Caco-2 (cell line): ENCODE measurements at regions not wholly inside any gene's neighbourhood (a gene's known extent, or its start where the extent isn't known, plus 50 kb on each side); places are given as distances from the start of the nearest gene placed in this dataset.
A peak's percentile ranks its signal among the peaks of the same experiment; 100 is the strongest.

Source experiments
- BruUV-seq: library from RNA; stranded (reverse); fragments of 400-500 nt; replicated peaks from 2 replicates; lab custom pipeline; 2021; lab: Mats Ljungman, UMichigan
- CTCF ChIA-PET: fragments of 300-600 bp; sonication (Branson Sonifier 250); formaldehyde crosslinking; loops from one replicate; lab custom pipeline; 2022; ENCODE audit warnings: antibody characterized with exemption; lab: Charles Lee
- POLR2A ChIA-PET: fragments of 300-600 bp; sonication (Branson Sonifier 250); formaldehyde crosslinking; loops from one replicate; lab custom pipeline; 2022; ENCODE audit warnings: antibody characterized with exemption; lab: Charles Lee
- DNase-seq, 2 experiments: peaks; one replicate each; pipeline versions ENCODE4 v3.0.0 to v3.0.0-alpha.2; 2020 to 2022
- H3K27me3 ChIP-seq: replicated peaks from 2 replicates; pipeline ENCODE4 v1.6.0; 2011; ENCODE audit warnings: low read length; ENCODE audit not compliant: control insufficient read depth, insufficient read depth
- H3K36me3 ChIP-seq: 2 replicates; pipeline ENCODE4 v1.5.1; 2011; ENCODE audit warnings: low read length; ENCODE audit not compliant: control insufficient read depth, insufficient read depth
- H3K4me1 ChIP-seq: fragments of 250-450 bp; sonication (Bioruptor Pico); 2 replicates; pipeline ENCODE4 v1.5.1; 2020; ENCODE audit warnings: mild to moderate bottlenecking
- H3K4me3 ChIP-seq: 2 replicates; pipeline ENCODE4 v1.5.1; 2011; ENCODE audit warnings: low read depth, mild to moderate bottlenecking, control low read depth, low read length
- H3K9me3 ChIP-seq: fragments of 250-450 bp; sonication (Bioruptor Pico); 2 replicates; pipeline ENCODE4 v1.5.1; 2020; ENCODE audit warnings: mild to moderate bottlenecking, moderate library complexity
- H3K27ac Mint-ChIP-seq: one replicate; pipeline ENCODE4 v1.8.0; 2022; ENCODE audit warnings: mixed read lengths; ENCODE audit not compliant: unreplicated experiment
- H3K27me3 Mint-ChIP-seq: one replicate; pipeline ENCODE4 v1.8.0; 2022; ENCODE audit warnings: mixed read lengths; ENCODE audit not compliant: insufficient read depth, unreplicated experiment
- H3K36me3 Mint-ChIP-seq: one replicate; pipeline ENCODE4 v1.8.0; 2022; ENCODE audit warnings: mild to moderate bottlenecking, mixed read lengths; ENCODE audit not compliant: insufficient read depth, unreplicated experiment
- H3K4me1 Mint-ChIP-seq: one replicate; pipeline ENCODE4 v1.8.0; 2022; ENCODE audit warnings: low read depth, mixed read lengths; ENCODE audit not compliant: unreplicated experiment
- H3K4me3 Mint-ChIP-seq: one replicate; pipeline ENCODE4 v1.8.0; 2022; ENCODE audit warnings: mild to moderate bottlenecking, moderate library complexity, mixed read lengths; ENCODE audit not compliant: unreplicated experiment
- H3K9me3 Mint-ChIP-seq: one replicate; pipeline ENCODE4 v1.8.0; 2022; ENCODE audit warnings: mixed read lengths; ENCODE audit not compliant: unreplicated experiment
- CTCF ChIP-seq, 2 experiments: fragments of 200-600 bp in 1 of 2; IDR thresholded peaks; 1 replicate in 1 of 2; 2 replicates in 1 of 2; pipeline versions ENCODE4 v1.5.1 to v1.8.0; 2011 to 2022; ENCODE audit warnings: antibody characterized with exemption in 1 of 2, control low read depth in 1 of 2, inconsistent platforms in 1 of 2, low read depth in 1 of 2, low read length in 1 of 2, mild to moderate bottlenecking in 1 of 2, moderate library complexity in 1 of 2; ENCODE audit not compliant: insufficient read depth in 1 of 2, severe bottlenecking in 1 of 2, unreplicated experiment in 1 of 2
- intact Hi-C: fragments of 100-400 bp; cut with micrococcal nuclease; formaldehyde crosslinking; loops from one replicate; pipeline ENCODE4 v1.10.0; 2022; ENCODE audit not compliant: unreplicated experiment

DNA sequence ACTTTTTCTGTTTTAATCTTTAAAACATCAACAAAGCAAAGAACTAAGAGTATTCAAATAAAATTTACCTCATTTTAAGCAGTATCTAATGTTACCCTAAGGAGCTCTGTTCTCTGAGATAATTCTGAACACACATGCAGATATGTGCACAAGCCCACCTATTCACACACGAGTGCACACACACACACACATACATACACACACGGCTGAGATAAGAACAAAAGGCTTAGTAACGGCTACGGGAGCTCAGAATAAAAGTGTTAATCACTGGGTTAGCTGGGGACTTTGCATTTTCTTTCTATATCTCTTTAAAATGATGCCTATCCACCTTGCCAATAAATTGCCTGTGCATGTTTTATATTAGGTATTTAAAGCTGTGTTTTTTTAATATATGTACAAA lies 1096.3 kb downstream of the GALC start:
- H3K9me3 ChIP-seq: no peaks in the 10 kb centered on the region
- Mint-ChIP-seq H3K27ac (no peak overlapping the region), H3K4me1 (peaks cover 8% of the 10 kb centered on the region), H3K4me3 (no peak overlapping the region), H3K9me3 (no peaks in the 10 kb centered on the region), H3K27me3 (no peaks in the 10 kb centered on the region), H3K36me3 (no peaks in the 10 kb centered on the region)
- POLR2A ChIA-PET: no interaction called here
- no peak for DNase-seq
- H3K4me3 ChIP-seq: no peak overlapping the region
- BruUV-seq: no TSS peak
- H3K4me1 ChIP-seq: peaks cover 7% of the 10 kb centered on the region
- TF ChIP-seq CTCF (IDR thresholded peaks at IDR 0.05; ENCODE audit: insufficient read depth in 1 of 2, low read depth in 1 of 2, low read length in 1 of 2, severe bottlenecking in 1 of 2, unreplicated experiment in 1 of 2): no peak
- H3K36me3 ChIP-seq: no peaks in the 10 kb centered on the region
- intact Hi-C loops: no loop called here
- H3K27me3 ChIP-seq: no peaks in the 10 kb centered on the region
- CTCF ChIA-PET: no interaction called here

GRCh38 chr14:86892152-86892956 lies 1100.6 kb downstream of the GALC start:
- H3K27me3 Mint-ChIP-seq: no peaks in the 10 kb centered on the region
- ChIA-PET CTCF (interaction anchor here (0.6 kb wide), 1 partner anchor 601 kb away, joined by 3 read pairs; no protein-coding TSS in a partner anchor), POLR2A (no interaction called here)
- Histone ChIP-seq H3K4me3 (no peak overlapping the region), H3K27me3 (no peaks in the 10 kb centered on the region), H3K4me1 (peaks cover 10% of the 10 kb centered on the region), H3K9me3 (no peaks in the 10 kb centered on the region), H3K36me3 (no peaks in the 10 kb centered on the region)
- peaks cover 20% of the 10 kb centered on the region for H3K9me3 Mint-ChIP-seq
- no peak overlapping the region for H3K4me3 Mint-ChIP-seq
- peaks cover 4% of the 10 kb centered on the region for H3K36me3 Mint-ChIP-seq
- no TSS peak for BruUV-seq
- peak in 1 of 2 experiments; percentile 7 for DNase-seq
- intact Hi-C loops: no loop called here
- peak overlapping the region; percentile 50 for H3K27ac Mint-ChIP-seq
- TF ChIP-seq CTCF (IDR thresholded peaks at IDR 0.05; ENCODE audit: insufficient read depth in 1 of 2, low read depth in 1 of 2, low read length in 1 of 2, severe bottlenecking in 1 of 2, unreplicated experiment in 1 of 2): no peak
- peaks cover 13% of the 10 kb centered on the region for H3K4me1 Mint-ChIP-seq

- DNase-seq: no peak
- CTCF ChIA-PET: no interaction called here
- Histone ChIP-seq H3K9me3 (no peaks in the 10 kb centered on the region), H3K4me3 (no peak overlapping the region), H3K36me3 (no peaks in the 10 kb centered on the region), H3K27me3 (no peaks in the 10 kb centered on the region), H3K4me1 (no peaks in the 10 kb centered on the region)
- TF ChIP-seq CTCF (IDR thresholded peaks at IDR 0.05; ENCODE audit: insufficient read depth in 1 of 2, low read depth in 1 of 2, low read length in 1 of 2, severe bottlenecking in 1 of 2, unreplicated experiment in 1 of 2): no peak
- intact Hi-C loops: no loop called here
- H3K27ac Mint-ChIP-seq: no peak overlapping the region
- H3K4me3 Mint-ChIP-seq: no peak overlapping the region
- H3K36me3 Mint-ChIP-seq: no peaks in the 10 kb centered on the region
- BruUV-seq: no TSS peak
- POLR2A ChIA-PET: no interaction called here
- H3K9me3 Mint-ChIP-seq: peaks cover 9% of the 10 kb centered on the region
- no peaks in the 10 kb centered on the region for H3K4me1 Mint-ChIP-seq
- H3K27me3 Mint-ChIP-seq: no peaks in the 10 kb centered on the region
Measured at GRCh38 chr14:86885280-86885679, 1107.7 kb downstream of the GALC start.
